ENCODE measurements at regions not wholly inside any gene's neighbourhood (a gene's known extent, or its start where the extent isn't known, plus 50 kb on each side); places are given as distances from the start of the nearest gene placed in this dataset.

GRCh38 chr12:107283652-107284051 is 190.3 kb upstream of the CRY1 start:
- H3K27me3 Mint-ChIP-seq (ENCODE audit: low read depth): no peaks in the 10 kb centered on the region; the same call in none of the 2 replicates

More at GRCh38 chr12:107283652-107284051, 190.3 kb upstream of the CRY1 start:
- no peak overlapping the region for H3K27ac ChIP-seq (ENCODE audit: insufficient read length, low read depth, low read length)
- no peak overlapping the region for H2AK5ac ChIP-seq (ENCODE audit: insufficient read length, low read length)
- no peak overlapping the region for H2BK12ac ChIP-seq (ENCODE audit: insufficient read length, low read depth, low read length)
- H2AFZ ChIP-seq (ENCODE audit: low read length): no peak overlapping the region
- H3K56ac ChIP-seq (ENCODE audit: insufficient read length, low read depth, low read length): no peak overlapping the region
- DNase-seq: no peak
- WGBS (ENCODE audit: extremely low coverage, insufficient read length, low lambda C conversion rate): no CpG with 5 or more reads among the region's 4 CpGs
- no peak overlapping the region for H3K14ac ChIP-seq (ENCODE audit: insufficient read depth, low read length)
- H3T11ph ChIP-seq (ENCODE audit: low read length): no peak overlapping the region
- no peak overlapping the region for H3K9ac ChIP-seq (ENCODE audit: extremely low read depth, insufficient read length, low read length)
- H4K91ac ChIP-seq (ENCODE audit: insufficient read length, low read depth, low read length): no peak overlapping the region
- no peak for TF ChIP-seq CTCF (conservative IDR thresholded peaks at IDR 0.05)
- H4K8ac ChIP-seq (replicated peaks; ENCODE audit: insufficient read length, low read depth, low read length): no peak overlapping the region
- H3K4ac ChIP-seq (ENCODE audit: low read depth, low read length): no peak overlapping the region
- Mint-ChIP-seq H3K9me3 (peaks cover 0 to 2% of the 10 kb centered on the region in 2 experiments; a peak in 2 of 5 replicates), H3K36me3 (ENCODE audit: insufficient read depth in 1 of 3, low read depth in 3 of 3) (no peaks in the 10 kb centered on the region), H3K27ac (no peak overlapping the region), H3K4me1 (peaks cover 7 to 11% of the 10 kb centered on the region in 2 experiments), H3K4me3 (no peak overlapping the region)
- H2BK20ac ChIP-seq (ENCODE audit: low read depth, low read length, poor library complexity, severe bottlenecking): no peak overlapping the region
- no peaks in the 10 kb centered on the region for H3K27me3 ChIP-seq (ENCODE audit: insufficient read depth, low read length)
- H4K5ac ChIP-seq (ENCODE audit: insufficient read length, low read depth, low read length): no peak overlapping the region
- H3K23me2 ChIP-seq (ENCODE audit: insufficient read length, low read depth, low read length, poor library complexity, severe bottlenecking): no peaks in the 10 kb centered on the region
- no peaks in the 10 kb centered on the region for H3K9me3 ChIP-seq (ENCODE audit: control insufficient read depth, low read depth, low read length)
- no peak overlapping the region for H3K18ac ChIP-seq (ENCODE audit: insufficient read length, low read depth, low read length)
- H2BK5ac ChIP-seq (ENCODE audit: insufficient read length, low read length): no peak overlapping the region
- H2BK120ac ChIP-seq (ENCODE audit: low read depth, low read length, poor library complexity, severe bottlenecking): no peak overlapping the region
- H2BK15ac ChIP-seq (ENCODE audit: low read depth, low read length): peak overlapping the region; percentile 5; the same call in 1 of the 2 replicates
- H3K79me1 ChIP-seq (ENCODE audit: insufficient read depth, low read depth, low read length, poor library complexity, severe bottlenecking): no peaks in the 10 kb centered on the region
- H3K23ac ChIP-seq (ENCODE audit: insufficient read length, low read depth, low read length): no peak overlapping the region
- no peaks in the 10 kb centered on the region for H3K4me1 ChIP-seq (ENCODE audit: insufficient read depth, low read length)
- no peaks in the 10 kb centered on the region for H3K79me2 ChIP-seq (ENCODE audit: insufficient read depth, low read length)
- H4K20me1 ChIP-seq (ENCODE audit: control insufficient read depth, insufficient read depth, insufficient read length): no peaks in the 10 kb centered on the region
- H3K4me2 ChIP-seq (ENCODE audit: insufficient read depth, insufficient read length, low read length): no peak overlapping the region

Measured in H9 (cell line).